GM12878 (cell line): ENCODE measurements at regions not wholly inside any gene's neighbourhood (a gene's known extent, or its start where the extent isn't known, plus 50 kb on each side); places are given as distances from the start of the nearest gene placed in this dataset.

Experiments
- ATAC-seq: fragments of 200-7000 bp; cut with Tn5 transposase; 3 replicates; pipeline ENCODE4 v1.9.1; 2020; ENCODE audit warnings: mild to moderate bottlenecking, moderate library complexity
- BruUV-seq: library from RNA; stranded (reverse); fragments of 400-500 nt; replicated peaks from 2 replicates; lab custom pipeline; 2021; lab: Mats Ljungman, UMichigan
- CTCF ChIA-PET: fragments of 300-600 bp; sonication (Branson Sonifier 250); formaldehyde crosslinking; extraction: SDS; loops from one replicate; lab custom pipeline; 2021; ENCODE audit warnings: inconsistent platforms; lab: Yijun Ruan, JAX
- POLR2A ChIA-PET: fragments of 350-600 bp; formaldehyde crosslinking; extraction: SDS; loops from one replicate; lab custom pipeline; 2021; ENCODE audit warnings: inconsistent platforms; lab: Charles Lee
- RAD21 ChIA-PET: fragments of 300-600 bp; sonication (Branson Sonifier 250); formaldehyde crosslinking; loops from one replicate; lab custom pipeline; 2023; ENCODE audit warnings: antibody characterized with exemption; ENCODE audit not compliant: unreplicated experiment; lab: Charles Lee
- SMC1A ChIA-PET: fragments of 300-600 bp; sonication (Branson Sonifier 250); formaldehyde crosslinking; loops from one replicate; lab custom pipeline; 2023; ENCODE audit not compliant: unreplicated experiment, uncharacterized antibody; lab: Charles Lee
- DNase-seq: peaks from one replicate; pipeline ENCODE4 v3.0.0-alpha.2; 2011; ENCODE audit warnings: low read depth, low spot score
- FAIRE-seq: peaks from 3 replicates; lab custom pipeline; 2011; peaks lifted over from hg19 to GRCh38; lab: Jason Lieb, UNC
- H2AFZ ChIP-seq: 2 replicates; pipeline ENCODE4 v1.6.0; 2011; ENCODE audit warnings: low read depth, low read length, control low read depth; ENCODE audit not compliant: control insufficient read depth
- H3K27ac ChIP-seq: 2 replicates; pipeline ENCODE4 v1.5.1; 2011; ENCODE audit warnings: control low read depth; ENCODE audit not compliant: control insufficient read depth, insufficient read depth
- H3K27me3 ChIP-seq, 2 experiments: replicated peaks in 1 of 2; 2 replicates each; pipeline versions ENCODE4 v1.6.0 to v1.6.1; 2011; ENCODE audit warnings: low read length in 1 of 2; ENCODE audit not compliant: control insufficient read depth in 2 of 2, insufficient read depth in 2 of 2
- H3K36me3 ChIP-seq, 2 experiments: 2 replicates each; pipeline ENCODE4 v1.5.1; 2011; ENCODE audit warnings: low read length in 1 of 2; ENCODE audit not compliant: control insufficient read depth in 2 of 2, insufficient read depth in 2 of 2
- H3K4me1 ChIP-seq: 2 replicates; pipeline ENCODE4 v1.6.1; 2011; ENCODE audit warnings: mild to moderate bottlenecking, low read length, moderate library complexity, mixed read lengths; ENCODE audit not compliant: control insufficient read depth, insufficient read depth
- H3K4me2 ChIP-seq: 2 replicates; pipeline ENCODE4 v1.6.0; 2011; ENCODE audit warnings: control low read depth; ENCODE audit not compliant: control insufficient read depth, insufficient read depth
- H3K4me3 ChIP-seq: fragments of 200-600 bp; sonication (generic); 2 replicates; pipeline ENCODE4 v1.5.1; 2016
- H3K79me2 ChIP-seq: 2 replicates; pipeline ENCODE4 v1.6.0; 2011; ENCODE audit warnings: low read length; ENCODE audit not compliant: control insufficient read depth, insufficient read depth
- H3K9ac ChIP-seq: 2 replicates; pipeline ENCODE4 v1.8.0; 2011; ENCODE audit warnings: low read length, control low read depth, mixed read lengths; ENCODE audit not compliant: control insufficient read depth, insufficient read depth
- H3K9me3 ChIP-seq: replicated peaks from 3 replicates; pipeline ENCODE4 v1.5.1; 2011; ENCODE audit warnings: mild to moderate bottlenecking, low read length; ENCODE audit not compliant: control insufficient read depth, insufficient read depth
- H4K20me1 ChIP-seq: 2 replicates; pipeline ENCODE4 v1.6.0; 2011; ENCODE audit not compliant: control insufficient read depth, insufficient read depth
- NBN ChIP-seq: fragments of 450-650 bp; IDR thresholded peaks from 2 replicates; pipeline ENCODE4 v1.6.1; 2016
- NFYB ChIP-seq: IDR thresholded peaks from 2 replicates; pipeline ENCODE4 v1.6.1; 2011; ENCODE audit warnings: low read depth, mild to moderate bottlenecking, low read length, improper control_type of control experiment, moderate library complexity; ENCODE audit not compliant: insufficient read depth
- ZBTB11 ChIP-seq: fragments of 450-650 bp; formaldehyde crosslinking; IDR thresholded peaks from 2 replicates; pipeline ENCODE4 v1.5.0; 2022; ENCODE audit warnings: mild to moderate bottlenecking, missing genetic modification characterization
- ZBTB33 ChIP-seq: fragments of 450-650 bp; IDR thresholded peaks from 2 replicates; pipeline ENCODE4 v1.6.1; 2017; ENCODE audit warnings: mild to moderate bottlenecking
- ZNF592 ChIP-seq: fragments of 450-650 bp; IDR thresholded peaks from 2 replicates; pipeline ENCODE4 v1.6.1; 2017; ENCODE audit warnings: mild to moderate bottlenecking, moderate library complexity
- WGBS: methylation state at CpG from one replicate; pipeline ENCODE4 v1.1.6; 2016; ENCODE audit warnings: low lambda C conversion rate; ENCODE audit not compliant: insufficient replicate concordance, insufficient coverage; ENCODE audit errors: missing lambda C conversion rate; 5-methylcytosine and 5-hydroxymethylcytosine counted together
- in situ Hi-C: fragments of 300-500 bp; cut with MboI; formaldehyde crosslinking; loops from 9 replicates; pipeline ENCODE4 v1.14.3; 2018; ENCODE audit warnings: mixed read lengths
- intact Hi-C: fragments of 100-400 bp; cut with micrococcal nuclease; formaldehyde crosslinking; loops from one replicate; pipeline ENCODE4 v1.14.2; 2022; ENCODE audit not compliant: unreplicated experiment

- WGBS = 12% methylated on average over 10 of the region's 10 CpGs
- FAIRE-seq (no peak), ATAC-seq (no peak), DNase-seq (no peak)
- H3K36me3 ChIP-seq = no peaks in the 10 kb centered on the region
- RAD21 ChIA-PET = no interaction called here
- H4K20me1 ChIP-seq = no peaks in the 10 kb centered on the region
- no peak overlapping the region for H3K27ac ChIP-seq
- H2AFZ ChIP-seq = no peak overlapping the region
- no peaks in the 10 kb centered on the region for H3K79me2 ChIP-seq
- no TSS peak for BruUV-seq
- H3K4me1 ChIP-seq = no peaks in the 10 kb centered on the region
- TF ChIP-seq NBN (no peak), ZBTB33 (no peak), ZNF592 (no peak), ZBTB11 (CRISPR knock-in tag) (no peak), NFYB (no peak)
- in situ Hi-C loops = no loop called here
- no peak overlapping the region for H3K9ac ChIP-seq
- no peaks in the 10 kb centered on the region for H3K27me3 ChIP-seq
- SMC1A ChIA-PET = no interaction called here
- CTCF ChIA-PET = no interaction called here
- H3K9me3 ChIP-seq = no peaks in the 10 kb centered on the region; the same call in 2 of the 3 replicates
- H3K4me3 ChIP-seq = no peak overlapping the region
- H3K4me2 ChIP-seq = no peak overlapping the region
- POLR2A ChIA-PET = no interaction called here
- intact Hi-C loops = no loop called here
Observed at GRCh38 chr5:2272039-2272438, 389.3 kb upstream of the IRX4 start.
